ENCODE measurements at regions not wholly inside any gene's neighbourhood (a gene's known extent, or its start where the extent isn't known, plus 50 kb on each side); places are given as distances from the start of the nearest gene placed in this dataset.
A peak's percentile ranks its signal among the peaks of the same experiment; 100 is the strongest.

DNA sequence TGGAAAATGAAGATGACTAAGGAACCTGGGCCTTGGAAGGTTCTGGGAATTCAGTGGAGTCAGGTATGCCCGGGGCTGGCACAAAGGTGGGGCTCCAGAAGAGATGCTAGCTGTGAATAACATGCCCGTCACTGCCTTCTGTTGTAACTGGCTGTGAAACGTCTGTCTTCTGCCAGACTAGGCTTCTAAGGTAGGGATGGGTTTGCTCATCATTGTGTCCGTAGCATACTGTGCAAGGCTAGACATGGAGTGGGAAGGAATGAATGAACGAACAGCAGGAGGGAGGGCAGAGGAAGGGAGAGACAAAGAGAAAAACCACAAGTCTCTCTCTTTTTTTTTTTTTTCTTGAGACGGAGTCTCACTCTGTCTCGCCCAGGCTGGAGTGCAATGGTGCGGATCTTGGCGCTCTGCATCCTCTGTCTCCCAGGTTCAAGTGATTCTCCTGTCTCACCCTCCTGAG lies 327.4 kb downstream of the MN1 start:
- H3K36me3 Mint-ChIP-seq (ENCODE audit: insufficient read depth) = no peaks in the 10 kb centered on the region
- DNase-seq (ENCODE audit: low spot score, unreplicated experiment) = no peak
- no peak overlapping the region for H3K27ac Mint-ChIP-seq
- TF ChIP-seq, protein P1, sequence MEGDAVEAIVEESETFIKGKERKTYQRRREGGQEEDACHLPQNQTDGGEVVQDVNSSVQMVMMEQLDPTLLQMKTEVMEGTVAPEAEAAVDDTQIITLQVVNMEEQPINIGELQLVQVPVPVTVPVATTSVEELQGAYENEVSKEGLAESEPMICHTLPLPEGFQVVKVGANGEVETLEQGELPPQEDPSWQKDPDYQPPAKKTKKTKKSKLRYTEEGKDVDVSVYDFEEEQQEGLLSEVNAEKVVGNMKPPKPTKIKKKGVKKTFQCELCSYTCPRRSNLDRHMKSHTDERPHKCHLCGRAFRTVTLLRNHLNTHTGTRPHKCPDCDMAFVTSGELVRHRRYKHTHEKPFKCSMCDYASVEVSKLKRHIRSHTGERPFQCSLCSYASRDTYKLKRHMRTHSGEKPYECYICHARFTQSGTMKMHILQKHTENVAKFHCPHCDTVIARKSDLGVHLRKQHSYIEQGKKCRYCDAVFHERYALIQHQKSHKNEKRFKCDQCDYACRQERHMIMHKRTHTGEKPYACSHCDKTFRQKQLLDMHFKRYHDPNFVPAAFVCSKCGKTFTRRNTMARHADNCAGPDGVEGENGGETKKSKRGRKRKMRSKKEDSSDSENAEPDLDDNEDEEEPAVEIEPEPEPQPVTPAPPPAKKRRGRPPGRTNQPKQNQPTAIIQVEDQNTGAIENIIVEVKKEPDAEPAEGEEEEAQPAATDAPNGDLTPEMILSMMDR (IDR thresholded peaks at IDR 0.05; ENCODE audit: unreplicated experiment) = no peak
- no peaks in the 10 kb centered on the region for H3K9me3 Mint-ChIP-seq (ENCODE audit: low read depth)
- no peak overlapping the region for H3K4me3 Mint-ChIP-seq (ENCODE audit: low read depth)
- H3K27me3 Mint-ChIP-seq = peaks cover 14% of the 10 kb centered on the region
- H3K4me1 Mint-ChIP-seq (ENCODE audit: low read depth) = peaks cover 10% of the 10 kb centered on the region

DNA sequence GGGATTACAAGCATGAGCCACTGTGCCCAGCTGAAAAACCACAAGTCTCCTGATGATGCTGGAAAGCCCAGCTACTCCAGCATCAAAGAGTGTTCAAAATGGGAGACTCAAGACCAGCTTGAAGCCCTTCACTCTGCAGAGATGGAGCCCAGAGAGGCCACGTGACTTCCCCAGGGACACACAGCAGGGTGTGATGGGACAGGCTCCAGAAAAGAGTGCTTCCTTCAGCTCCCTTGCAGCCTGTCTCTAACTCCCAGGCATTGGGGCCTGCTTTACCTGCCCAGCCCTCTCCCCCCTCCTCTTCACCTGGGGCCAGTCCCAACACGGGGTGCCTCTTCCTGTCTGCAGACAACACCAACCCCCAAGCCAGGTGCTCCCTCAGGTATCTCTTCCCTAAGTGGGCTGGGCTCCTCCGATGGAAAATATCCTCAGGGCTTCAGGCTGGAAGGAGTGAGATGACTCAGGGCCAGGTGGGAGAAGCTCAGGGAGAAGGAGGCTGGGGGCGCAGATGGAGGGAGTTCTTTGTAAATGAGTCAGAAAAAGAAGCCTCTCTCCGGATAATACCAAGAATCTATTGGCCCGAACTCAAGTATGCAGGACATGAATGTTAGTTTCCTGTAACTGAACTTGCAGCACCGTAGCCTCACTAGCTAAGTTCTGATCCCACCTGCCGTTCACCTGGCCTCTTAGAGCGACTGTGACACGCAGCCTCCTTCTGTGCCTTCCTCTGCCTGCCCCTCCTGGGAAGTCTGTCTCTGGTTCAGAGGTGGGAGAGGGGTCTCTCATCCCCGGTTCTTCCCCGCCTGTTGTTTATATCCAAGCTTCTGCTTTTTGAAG lies 326.6 kb downstream of the MN1 start:
- no peak for DNase-seq (ENCODE audit: low spot score, unreplicated experiment)
- no peak overlapping the region for H3K4me3 Mint-ChIP-seq (ENCODE audit: low read depth)
- H3K27me3 Mint-ChIP-seq = peaks cover 14% of the 10 kb centered on the region

DNA sequence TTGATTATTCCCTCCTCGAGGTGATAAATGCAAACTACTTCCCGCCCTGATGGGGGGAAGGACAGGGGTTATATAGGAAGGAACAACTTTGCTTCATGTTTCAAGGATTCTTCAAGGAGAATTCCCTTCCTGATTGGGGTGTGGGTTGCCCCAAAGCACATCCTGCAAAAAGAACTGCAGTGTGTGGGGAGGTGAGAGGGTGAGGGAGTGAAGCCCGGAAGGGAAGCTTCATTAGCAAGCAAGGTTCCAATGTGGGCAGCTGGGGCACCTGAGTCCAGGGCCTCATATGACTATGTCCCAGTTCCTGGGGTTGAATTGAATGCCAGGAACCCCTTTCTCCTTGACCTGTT lies 326.0 kb downstream of the MN1 start:
- no peak overlapping the region for H3K4me3 Mint-ChIP-seq (ENCODE audit: low read depth)
- peaks cover 14% of the 10 kb centered on the region for H3K27me3 Mint-ChIP-seq
- no peak for DNase-seq (ENCODE audit: low spot score, unreplicated experiment)
- TF ChIP-seq, protein P1 (IDR thresholded peaks at IDR 0.05; ENCODE audit: unreplicated experiment) = no peak
- H3K9me3 Mint-ChIP-seq (ENCODE audit: low read depth) = no peaks in the 10 kb centered on the region
- no peak overlapping the region for H3K27ac Mint-ChIP-seq
- peaks cover 21% of the 10 kb centered on the region for H3K4me1 Mint-ChIP-seq (ENCODE audit: low read depth)
- no peaks in the 10 kb centered on the region for H3K36me3 Mint-ChIP-seq (ENCODE audit: insufficient read depth)

More for the DNA sequence above, 326.6 kb downstream of the MN1 start:
- Mint-ChIP-seq H3K9me3 (ENCODE audit: low read depth) (no peaks in the 10 kb centered on the region), H3K36me3 (ENCODE audit: insufficient read depth) (no peaks in the 10 kb centered on the region), H3K4me1 (ENCODE audit: low read depth) (peaks cover 15% of the 10 kb centered on the region), H3K27ac (no peak overlapping the region)
- TF ChIP-seq, protein P1 (IDR thresholded peaks at IDR 0.05; ENCODE audit: unreplicated experiment) = no peak

DNA sequence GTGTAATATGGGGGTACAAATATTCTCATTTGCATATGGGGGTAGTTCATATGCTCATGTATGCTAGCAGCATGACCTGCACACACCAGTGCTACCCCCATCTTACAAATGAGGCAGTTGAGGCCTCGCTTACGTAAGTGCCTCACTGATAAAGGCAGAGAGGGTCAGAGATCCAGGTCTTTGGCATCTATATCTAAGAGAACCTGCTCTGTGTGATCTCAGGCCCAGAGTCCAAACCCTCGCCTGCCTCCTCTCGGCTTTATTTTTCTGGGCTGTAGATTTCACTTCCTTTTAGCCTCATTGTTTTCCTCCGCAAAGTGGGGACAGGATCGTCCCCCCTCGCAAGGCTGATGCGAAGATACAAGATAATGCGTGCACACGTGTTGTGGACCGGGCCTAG lies 325.2 kb downstream of the MN1 start:
- no peak for DNase-seq (ENCODE audit: low spot score, unreplicated experiment)
- Mint-ChIP-seq H3K36me3 (ENCODE audit: insufficient read depth) (no peaks in the 10 kb centered on the region), H3K9me3 (ENCODE audit: low read depth) (no peaks in the 10 kb centered on the region), H3K4me3 (ENCODE audit: low read depth) (no peak overlapping the region), H3K4me1 (ENCODE audit: low read depth) (peaks cover 28% of the 10 kb centered on the region), H3K27me3 (peaks cover 14% of the 10 kb centered on the region), H3K27ac (peak overlapping the region; percentile 69)
- TF ChIP-seq, protein P1 (IDR thresholded peaks at IDR 0.05; ENCODE audit: unreplicated experiment) = no peak

- H3K27ac Mint-ChIP-seq = peak overlapping the region; percentile 69
- H3K36me3 Mint-ChIP-seq (ENCODE audit: insufficient read depth) = no peaks in the 10 kb centered on the region
- H3K4me3 Mint-ChIP-seq (ENCODE audit: low read depth) = no peak overlapping the region
- H3K4me1 Mint-ChIP-seq (ENCODE audit: low read depth) = peaks cover 32% of the 10 kb centered on the region
- TF ChIP-seq, protein P1 (IDR thresholded peaks at IDR 0.05; ENCODE audit: unreplicated experiment) = no peak
- H3K27me3 Mint-ChIP-seq = peaks cover 14% of the 10 kb centered on the region
- H3K9me3 Mint-ChIP-seq (ENCODE audit: low read depth) = no peaks in the 10 kb centered on the region
- DNase-seq (ENCODE audit: low spot score, unreplicated experiment) = no peak
Measured at GRCh38 chr22:27476729-27477128, 324.8 kb downstream of the MN1 start.

Measured in progenitor cell of endocrine pancreas (in vitro differentiated cells).